GM23338 (cell line): ENCODE measurements at regions not wholly inside any gene's neighbourhood (a gene's known extent, or its start where the extent isn't known, plus 50 kb on each side); places are given as distances from the start of the nearest gene placed in this dataset.

Experiments
- ATAC-seq: fragments of 200-7000 bp; cut with Tn5 transposase; 3 replicates; pipeline ENCODE4 v1.9.1; 2020
- DNase-seq: peaks from one replicate; pipeline ENCODE4 v3.0.0-alpha.2; 2015; ENCODE audit warnings: low spot score
- H2AFZ ChIP-seq: fragments of 200-600 bp; sonication (generic); 2 replicates; pipeline ENCODE4 v1.8.0; 2016; ENCODE audit warnings: antibody characterized with exemption, mild to moderate bottlenecking, moderate library complexity
- H3F3A ChIP-seq: fragments of 200-600 bp; sonication (generic); replicated peaks from 2 replicates; pipeline ENCODE4 v1.8.0; 2017; ENCODE audit warnings: antibody characterized with exemption, mixed run types, low read depth
- H3K27ac ChIP-seq: fragments of 200-600 bp; sonication (generic); 2 replicates; pipeline ENCODE4 v1.6.1; 2016; ENCODE audit warnings: low read depth
- H3K27me3 ChIP-seq: fragments of 200-600 bp; sonication (generic); 2 replicates; pipeline ENCODE4 v1.8.0; 2016; ENCODE audit warnings: mild to moderate bottlenecking, mixed run types, moderate library complexity; ENCODE audit not compliant: insufficient read depth
- H3K36me3 ChIP-seq: fragments of 200-600 bp; sonication (generic); 2 replicates; pipeline ENCODE4 v1.8.0; 2016; ENCODE audit warnings: mild to moderate bottlenecking; ENCODE audit not compliant: insufficient read depth
- H3K4me1 ChIP-seq: fragments of 200-600 bp; sonication (generic); 2 replicates; pipeline ENCODE4 v1.8.0; 2016; ENCODE audit warnings: mild to moderate bottlenecking, moderate library complexity; ENCODE audit not compliant: insufficient read depth
- H3K4me2 ChIP-seq: fragments of 200-600 bp; sonication (generic); 2 replicates; pipeline ENCODE4 v1.7.1; 2017; ENCODE audit warnings: mixed run types
- H3K4me3 ChIP-seq: fragments of 200-600 bp; sonication (generic); 2 replicates; pipeline ENCODE4 v1.6.1; 2016; ENCODE audit warnings: mixed run types
- H3K79me2 ChIP-seq: fragments of 200-600 bp; sonication (generic); replicated peaks from 2 replicates; pipeline ENCODE4 v1.8.0; 2017; ENCODE audit warnings: mild to moderate bottlenecking; ENCODE audit not compliant: insufficient read depth
- H3K9me2 ChIP-seq: fragments of 200-600 bp; sonication (generic); 2 replicates; pipeline ENCODE4 v1.8.0; 2017; ENCODE audit not compliant: insufficient read depth
- H4K20me1 ChIP-seq: fragments of 200-600 bp; sonication (generic); replicated peaks from 2 replicates; pipeline ENCODE4 v1.8.0; 2017; ENCODE audit warnings: mild to moderate bottlenecking; ENCODE audit not compliant: insufficient read depth
- H3K27ac Mint-ChIP-seq: 2 replicates; pipeline ENCODE4 v1.8.0; 2020; ENCODE audit warnings: inconsistent platforms, mild to moderate bottlenecking, moderate library complexity, mixed read lengths
- H3K27me3 Mint-ChIP-seq: 3 replicates; pipeline ENCODE4 v1.8.0; 2022; ENCODE audit warnings: low read depth, mild to moderate bottlenecking, moderate library complexity, mixed read lengths, inconsistent platforms; ENCODE audit not compliant: insufficient read depth, poor library complexity
- H3K36me3 Mint-ChIP-seq: 3 replicates; pipeline ENCODE4 v1.8.0; 2021; ENCODE audit warnings: low read depth, mild to moderate bottlenecking, inconsistent platforms, moderate library complexity, mixed read lengths
- H3K4me1 Mint-ChIP-seq: 3 replicates; pipeline ENCODE4 v1.8.0; 2020; ENCODE audit warnings: mild to moderate bottlenecking, inconsistent platforms, mixed read lengths
- H3K4me3 Mint-ChIP-seq: 3 replicates; pipeline ENCODE4 v1.8.0; 2021; ENCODE audit warnings: moderate library complexity, mild to moderate bottlenecking, inconsistent platforms, mixed read lengths
- H3K9me3 Mint-ChIP-seq: 3 replicates; pipeline ENCODE4 v1.8.0; 2020; ENCODE audit warnings: moderate library complexity, mild to moderate bottlenecking, inconsistent platforms, mixed read lengths
- CTCF ChIP-seq, 2 experiments: fragments of 200-600 bp in 1 of 2; sonication (generic) in 1 of 2; conservative IDR thresholded peaks; 2 replicates each; pipeline versions ENCODE4 v1.5.1 to v1.6.1; 2016 to 2017; ENCODE audit warnings: antibody characterized with exemption in 2 of 2, low read depth in 2 of 2, mild to moderate bottlenecking in 2 of 2, moderate library complexity in 1 of 2
- EZH2 ChIP-seq: fragments of 200-600 bp; sonication (generic); IDR thresholded peaks from one replicate; pipeline ENCODE4 v1.8.0; 2017; ENCODE audit warnings: antibody characterized with exemption, mild to moderate bottlenecking, low read depth; ENCODE audit not compliant: unreplicated experiment
- EZH2phosphoT487 ChIP-seq: fragments of 200-600 bp; sonication (generic); IDR thresholded peaks from one replicate; pipeline ENCODE4 v1.8.1; 2018; ENCODE audit warnings: antibody characterized with exemption; ENCODE audit not compliant: unreplicated experiment
- NANOG ChIP-seq: IDR thresholded peaks from 2 replicates; pipeline ENCODE4 v1.6.1; 2016; ENCODE audit warnings: antibody characterized with exemption, borderline replicate concordance
- POLR2AphosphoS5 ChIP-seq: IDR thresholded peaks from 2 replicates; pipeline ENCODE4 v1.6.1; 2016; ENCODE audit warnings: antibody characterized with exemption, low read depth
- REST ChIP-seq: IDR thresholded peaks from one replicate; pipeline ENCODE4 v1.6.1; 2018; ENCODE audit warnings: antibody characterized with exemption; ENCODE audit not compliant: unreplicated experiment
- ZNF114 ChIP-seq: fragments of 250-450 bp; sonication (Bioruptor Pico); IDR thresholded peaks from 2 replicates; pipeline ENCODE4 v1.5.0; 2020; ENCODE audit warnings: mild to moderate bottlenecking, moderate library complexity
- ZNF331 ChIP-seq: fragments of 250-450 bp; sonication (Bioruptor Pico); IDR thresholded peaks from 2 replicates; pipeline ENCODE4 v1.5.0; 2020; ENCODE audit warnings: low read depth, mild to moderate bottlenecking, moderate library complexity
- ZNF462 ChIP-seq: fragments of 250-450 bp; sonication (Bioruptor Pico); IDR thresholded peaks from 2 replicates; pipeline ENCODE4 v1.5.0; 2020; ENCODE audit warnings: mild to moderate bottlenecking, moderate library complexity

GRCh38 chr2:238603596-238603995 is 176.9 kb downstream of the ASB1 start:
- H3K9me2 ChIP-seq: no peaks in the 10 kb centered on the region
- H2AFZ ChIP-seq: no peak overlapping the region
- Mint-ChIP-seq H3K4me3 (no peak overlapping the region), H3K4me1 (no peaks in the 10 kb centered on the region; the same call in 2 of the 3 replicates), H3K27me3 (no peaks in the 10 kb centered on the region), H3K36me3 (no peaks in the 10 kb centered on the region; the same call in 2 of the 3 replicates), H3K27ac (no peak overlapping the region), H3K9me3 (peaks cover 15% of the 10 kb centered on the region)
- H3K27ac ChIP-seq: no peak overlapping the region
- TF ChIP-seq ZNF331 (CRISPR knock-in tag) (no peak), EZH2phosphoT487 (no peak), ZNF462 (CRISPR knock-in tag) (no peak), EZH2 (no peak), POLR2AphosphoS5 (no peak)
- DNase-seq (no peak), ATAC-seq (no peak)
- H3K4me2 ChIP-seq: no peak overlapping the region
- no peaks in the 10 kb centered on the region for H3K36me3 ChIP-seq
- H3K4me1 ChIP-seq: no peaks in the 10 kb centered on the region
- no peaks in the 10 kb centered on the region for H4K20me1 ChIP-seq
- H3K4me3 ChIP-seq: no peak overlapping the region
- no peaks in the 10 kb centered on the region for H3K27me3 ChIP-seq
- H3F3A ChIP-seq: no peaks in the 10 kb centered on the region
- no peaks in the 10 kb centered on the region for H3K79me2 ChIP-seq

- H3K27me3 Mint-ChIP-seq: no peaks in the 10 kb centered on the region
- H3K4me1 ChIP-seq: no peaks in the 10 kb centered on the region
- no peak for ATAC-seq
- no peaks in the 10 kb centered on the region for H3K36me3 Mint-ChIP-seq
- no peaks in the 10 kb centered on the region for H3K79me2 ChIP-seq
- H3F3A ChIP-seq: no peaks in the 10 kb centered on the region
- H3K4me3 ChIP-seq: no peak overlapping the region
- no peak for DNase-seq
- H3K27ac Mint-ChIP-seq: no peak overlapping the region
- no peaks in the 10 kb centered on the region for H3K27me3 ChIP-seq
- H3K4me3 Mint-ChIP-seq: no peak overlapping the region
- TF ChIP-seq ZNF114 (CRISPR knock-in tag): no peak
- TF ChIP-seq REST: no peak
- no peak for TF ChIP-seq NANOG
- no peak for TF ChIP-seq CTCF (conservative IDR thresholded peaks at IDR 0.05; ENCODE audit: low read depth in 2 of 2)
- no peak for TF ChIP-seq EZH2
- TF ChIP-seq ZNF331 (CRISPR knock-in tag): no peak
- H3K4me2 ChIP-seq: no peak overlapping the region
- peaks cover 34% of the 10 kb centered on the region for H3K9me3 Mint-ChIP-seq
- H2AFZ ChIP-seq: no peak overlapping the region
- H3K27ac ChIP-seq: no peak overlapping the region
- no peaks in the 10 kb centered on the region for H3K36me3 ChIP-seq
- H4K20me1 ChIP-seq: no peaks in the 10 kb centered on the region
- H3K9me2 ChIP-seq: 0 out of 2 replicates have a peak, but pooled peaks cover 5% of the 10 kb centered on the region
- no peaks in the 10 kb centered on the region for H3K4me1 Mint-ChIP-seq
These were observed 179.6 kb downstream of the ASB1 start for GRCh38 chr2:238606311-238606710.
